ENCODE measurements at regions not wholly inside any gene's neighbourhood (a gene's known extent, or its start where the extent isn't known, plus 50 kb on each side); places are given as distances from the start of the nearest gene placed in this dataset.

DNA sequence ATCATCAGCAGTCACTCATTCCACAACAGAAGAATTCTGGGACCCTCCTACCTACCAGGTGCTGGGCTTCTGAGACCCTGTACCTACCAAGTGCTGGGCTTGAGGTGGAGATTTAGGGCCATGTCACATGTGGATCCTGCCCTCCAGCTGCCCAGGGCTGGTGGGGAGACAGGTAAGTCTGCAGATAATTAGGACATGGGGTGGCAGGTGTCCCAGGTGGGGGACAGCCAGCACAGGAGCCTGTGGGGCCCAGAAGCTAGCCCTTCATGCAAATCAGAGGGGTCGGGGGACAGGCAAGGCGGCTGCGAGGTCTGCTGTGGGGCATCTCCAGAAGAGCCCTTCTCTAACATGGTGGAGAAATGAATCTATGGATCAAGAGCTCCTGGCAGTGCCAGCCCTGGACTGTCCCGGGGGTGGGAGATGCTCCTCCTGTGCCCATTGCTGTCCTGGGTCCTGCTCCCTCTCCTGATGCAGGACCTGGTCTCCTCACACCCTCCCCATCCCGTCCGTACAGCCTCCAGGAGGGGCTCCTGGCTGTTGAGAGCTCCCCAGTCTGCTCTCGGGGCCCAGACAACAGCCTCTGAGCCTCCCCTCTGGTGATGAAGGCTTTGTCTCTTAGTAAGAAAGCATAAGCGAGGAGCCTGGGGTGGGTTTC, 106.3 kb upstream of the GLI2 start:
- Histone ChIP-seq H4K8ac (replicated peaks; ENCODE audit: insufficient read length, low read depth, low read length) (no peak overlapping the region), H3K56ac (ENCODE audit: insufficient read length, low read depth, low read length) (no peak overlapping the region), H2BK12ac (ENCODE audit: insufficient read length, low read depth, low read length) (no peak overlapping the region), H3K14ac (ENCODE audit: insufficient read depth, low read length) (no peak overlapping the region; the same call in 1 of the 2 replicates), H3K23me2 (ENCODE audit: insufficient read length, low read depth, low read length, poor library complexity, severe bottlenecking) (no peaks in the 10 kb centered on the region), H3K9me3 (ENCODE audit: control insufficient read depth, low read depth, low read length) (no peaks in the 10 kb centered on the region), H3K27ac (ENCODE audit: insufficient read length, low read depth, low read length) (no peak overlapping the region), H3K4me1 (ENCODE audit: insufficient read depth, low read length) (no peaks in the 10 kb centered on the region), H2BK120ac (ENCODE audit: low read depth, low read length, poor library complexity, severe bottlenecking) (no peak overlapping the region), H3K27me3 (ENCODE audit: insufficient read depth, low read length) (no peaks in the 10 kb centered on the region), H3K4me2 (ENCODE audit: insufficient read depth, insufficient read length, low read length) (no peak overlapping the region), H3K79me2 (ENCODE audit: insufficient read depth, low read length) (no peaks in the 10 kb centered on the region), H3T11ph (ENCODE audit: low read length) (no peak overlapping the region), H3K79me1 (ENCODE audit: insufficient read depth, low read depth, low read length, poor library complexity, severe bottlenecking) (no peaks in the 10 kb centered on the region), H2AFZ (ENCODE audit: low read length) (no peak overlapping the region), H3K9ac (ENCODE audit: extremely low read depth, insufficient read length, low read length) (no peak overlapping the region), H3K4ac (ENCODE audit: low read depth, low read length) (no peak overlapping the region), H4K20me1 (ENCODE audit: control insufficient read depth, insufficient read depth, insufficient read length) (no peaks in the 10 kb centered on the region), H3K18ac (ENCODE audit: insufficient read length, low read depth, low read length) (no peak overlapping the region), H2BK5ac (ENCODE audit: insufficient read length, low read length) (no peak overlapping the region), H4K5ac (ENCODE audit: insufficient read length, low read depth, low read length) (no peak overlapping the region), H4K91ac (ENCODE audit: insufficient read length, low read depth, low read length) (no peak overlapping the region), H2BK20ac (ENCODE audit: low read depth, low read length, poor library complexity, severe bottlenecking) (no peak overlapping the region), H3K23ac (ENCODE audit: insufficient read length, low read depth, low read length) (no peak overlapping the region), H2BK15ac (ENCODE audit: low read depth, low read length) (no peak overlapping the region), H2AK5ac (ENCODE audit: insufficient read length, low read length) (no peak overlapping the region)
- Mint-ChIP-seq H3K27ac (no peak overlapping the region), H3K27me3 (ENCODE audit: low read depth) (peaks cover 83% of the 10 kb centered on the region), H3K4me3 (no peak overlapping the region), H3K36me3 (ENCODE audit: insufficient read depth in 1 of 3, low read depth in 3 of 3) (no peaks in the 10 kb centered on the region), H3K9me3 (0 out of 5 replicates have a peak, but pooled peaks cover 0 to 5% of the 10 kb centered on the region in 2 experiments), H3K4me1 (peaks cover 3 to 6% of the 10 kb centered on the region in 2 experiments; a peak in 3 of 4 replicates)
- no peak for DNase-seq
- no CpG with 5 or more reads among the region's 8 CpGs for WGBS (ENCODE audit: extremely low coverage, insufficient read length, low lambda C conversion rate)
- TF ChIP-seq, protein P1, sequence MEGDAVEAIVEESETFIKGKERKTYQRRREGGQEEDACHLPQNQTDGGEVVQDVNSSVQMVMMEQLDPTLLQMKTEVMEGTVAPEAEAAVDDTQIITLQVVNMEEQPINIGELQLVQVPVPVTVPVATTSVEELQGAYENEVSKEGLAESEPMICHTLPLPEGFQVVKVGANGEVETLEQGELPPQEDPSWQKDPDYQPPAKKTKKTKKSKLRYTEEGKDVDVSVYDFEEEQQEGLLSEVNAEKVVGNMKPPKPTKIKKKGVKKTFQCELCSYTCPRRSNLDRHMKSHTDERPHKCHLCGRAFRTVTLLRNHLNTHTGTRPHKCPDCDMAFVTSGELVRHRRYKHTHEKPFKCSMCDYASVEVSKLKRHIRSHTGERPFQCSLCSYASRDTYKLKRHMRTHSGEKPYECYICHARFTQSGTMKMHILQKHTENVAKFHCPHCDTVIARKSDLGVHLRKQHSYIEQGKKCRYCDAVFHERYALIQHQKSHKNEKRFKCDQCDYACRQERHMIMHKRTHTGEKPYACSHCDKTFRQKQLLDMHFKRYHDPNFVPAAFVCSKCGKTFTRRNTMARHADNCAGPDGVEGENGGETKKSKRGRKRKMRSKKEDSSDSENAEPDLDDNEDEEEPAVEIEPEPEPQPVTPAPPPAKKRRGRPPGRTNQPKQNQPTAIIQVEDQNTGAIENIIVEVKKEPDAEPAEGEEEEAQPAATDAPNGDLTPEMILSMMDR (conservative IDR thresholded peaks at IDR 0.05): no peak

Data from H9 (cell line).